ENCODE measurements at regions not wholly inside any gene's neighbourhood (a gene's known extent, or its start where the extent isn't known, plus 50 kb on each side); places are given as distances from the start of the nearest gene placed in this dataset.

DNA sequence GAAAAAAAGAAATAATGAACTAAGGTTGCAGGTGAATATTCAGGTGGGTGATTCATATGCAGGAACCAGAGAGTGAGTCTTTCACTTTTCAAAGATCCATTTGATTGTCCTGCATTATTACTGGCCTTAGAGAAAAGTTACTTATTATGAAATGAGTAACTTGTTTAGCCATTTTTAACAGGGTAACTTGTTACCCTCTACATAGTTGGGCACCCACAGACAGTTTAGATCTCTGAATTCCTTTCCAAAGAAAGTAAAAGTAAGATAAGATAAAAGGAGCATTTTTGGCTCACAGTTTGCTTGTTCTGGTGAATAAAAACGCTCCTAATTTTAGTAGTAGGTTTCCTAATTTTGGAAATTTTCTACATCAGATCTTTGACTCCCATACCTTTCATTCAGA lies 54.1 kb upstream of the DAB2 start:
- no peak for DNase-seq

DNA sequence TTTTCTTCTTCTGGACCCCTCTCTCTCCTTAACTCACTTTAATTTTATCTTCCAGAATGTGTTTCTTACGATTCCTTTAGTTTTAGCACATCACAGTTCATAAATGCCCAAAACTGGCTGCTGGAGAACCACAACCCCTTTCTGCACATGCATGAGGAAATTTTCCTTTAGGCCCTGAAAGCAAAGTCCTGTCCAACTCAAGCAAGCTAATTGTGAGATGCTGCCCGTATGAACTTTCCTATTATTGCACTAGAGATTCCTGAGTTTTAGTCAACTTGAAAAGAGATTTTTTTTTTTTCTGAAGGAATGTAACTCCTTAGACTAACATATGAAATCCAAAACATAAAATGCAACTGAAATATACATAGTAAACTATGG lies 52.1 kb upstream of the DAB2 start:
- DNase-seq, result no peak

DNA sequence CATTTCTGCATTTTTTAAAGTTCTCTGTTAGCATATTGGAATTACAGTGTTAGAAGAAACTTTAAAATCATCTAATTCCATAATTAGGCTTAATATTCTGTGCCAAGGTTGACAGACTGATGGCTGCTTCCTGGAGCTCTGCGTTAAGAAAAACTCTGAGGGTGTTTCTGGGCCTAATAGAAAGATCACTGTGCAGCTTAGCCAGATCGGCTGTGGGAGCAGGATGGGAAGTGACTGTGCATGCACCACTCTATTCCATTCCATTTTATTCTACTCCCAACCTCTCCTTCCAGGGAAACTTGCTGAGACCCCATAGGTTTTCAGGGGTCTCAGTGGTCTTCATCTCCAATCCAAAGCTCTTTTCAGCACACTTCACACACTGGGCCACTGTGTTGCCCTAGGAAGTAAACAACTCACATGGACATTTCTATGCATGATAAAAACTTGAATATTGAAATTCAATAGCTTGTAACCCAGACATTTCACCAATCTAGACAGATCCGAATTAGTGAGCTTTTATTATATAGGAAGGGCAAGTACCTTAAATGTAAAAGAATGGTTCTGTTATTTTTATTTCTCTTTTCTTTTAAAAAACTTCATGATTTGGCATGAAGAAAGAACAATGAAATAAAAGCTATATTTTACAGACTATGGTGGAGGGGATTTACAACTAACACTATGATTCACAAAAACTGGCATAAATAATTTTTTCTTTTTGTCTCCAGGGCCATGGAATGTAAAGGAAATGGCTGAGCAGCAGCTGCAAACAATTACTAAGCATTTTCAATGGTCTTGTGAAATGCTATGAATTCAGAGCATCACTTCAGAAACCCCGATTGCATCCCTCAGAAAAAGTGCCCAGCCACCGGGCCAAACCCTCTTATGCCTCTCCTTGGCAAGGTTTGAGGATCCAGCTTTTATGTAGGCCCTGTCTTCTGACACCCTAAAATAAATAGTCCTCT lies 51.4 kb upstream of the DAB2 start:
- DNase-seq, result peak; percentile 38 to 81 (median 79)

DNA sequence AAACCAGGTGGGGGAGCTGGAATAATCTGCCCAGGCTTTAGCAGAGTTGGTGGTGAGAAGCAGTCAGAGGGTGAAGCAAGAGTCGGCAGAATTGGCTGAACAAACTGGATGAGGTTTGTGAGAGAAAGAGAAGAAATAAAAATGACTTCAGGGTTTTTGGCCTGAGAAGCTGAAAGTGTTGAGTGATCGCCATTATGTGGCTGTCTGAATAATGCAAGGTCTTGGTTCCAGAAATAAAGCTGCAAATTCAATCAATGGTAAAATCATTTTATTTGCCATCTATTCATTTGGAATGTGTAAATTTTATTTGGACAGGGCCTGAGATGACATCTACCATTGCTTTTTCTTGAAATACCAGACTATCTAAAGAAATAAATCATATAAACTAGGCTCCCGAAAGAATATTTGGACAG lies 50.4 kb upstream of the DAB2 start:
- DNase-seq, result peak in 2 of 3 donors; percentile 57 to 78
